ENCODE measurements at regions not wholly inside any gene's neighbourhood (a gene's known extent, or its start where the extent isn't known, plus 50 kb on each side); places are given as distances from the start of the nearest gene placed in this dataset.
A peak's percentile ranks its signal among the peaks of the same experiment; 100 is the strongest.
"Not testable (repeated sequence)": the region's sequence is repeated elsewhere in the genome, so short reads cannot be mapped to it uniquely, and the experiment has no call there.

DNA sequence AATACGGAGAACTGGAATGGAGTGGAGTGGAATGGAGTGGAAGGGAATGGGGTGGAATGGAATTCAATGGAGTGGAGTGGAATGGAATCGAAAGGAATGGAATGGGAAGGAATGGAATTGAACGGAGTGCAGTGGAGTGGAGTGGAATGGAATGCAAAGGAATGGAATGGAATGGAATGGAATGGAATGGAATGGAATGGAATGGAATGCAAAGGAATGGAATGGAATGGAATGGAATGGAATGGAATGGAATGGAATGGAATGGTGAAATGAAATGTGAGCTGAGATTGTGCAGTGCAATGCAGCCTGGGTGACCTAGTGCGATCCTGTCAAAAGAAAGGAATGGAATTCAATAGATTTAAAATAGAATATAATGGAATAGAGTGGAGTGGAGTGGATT lies 357.3 kb upstream of the WSB1 start:
- not testable (repeated sequence) for DNase-seq (ENCODE audit: low spot score)

DNA sequence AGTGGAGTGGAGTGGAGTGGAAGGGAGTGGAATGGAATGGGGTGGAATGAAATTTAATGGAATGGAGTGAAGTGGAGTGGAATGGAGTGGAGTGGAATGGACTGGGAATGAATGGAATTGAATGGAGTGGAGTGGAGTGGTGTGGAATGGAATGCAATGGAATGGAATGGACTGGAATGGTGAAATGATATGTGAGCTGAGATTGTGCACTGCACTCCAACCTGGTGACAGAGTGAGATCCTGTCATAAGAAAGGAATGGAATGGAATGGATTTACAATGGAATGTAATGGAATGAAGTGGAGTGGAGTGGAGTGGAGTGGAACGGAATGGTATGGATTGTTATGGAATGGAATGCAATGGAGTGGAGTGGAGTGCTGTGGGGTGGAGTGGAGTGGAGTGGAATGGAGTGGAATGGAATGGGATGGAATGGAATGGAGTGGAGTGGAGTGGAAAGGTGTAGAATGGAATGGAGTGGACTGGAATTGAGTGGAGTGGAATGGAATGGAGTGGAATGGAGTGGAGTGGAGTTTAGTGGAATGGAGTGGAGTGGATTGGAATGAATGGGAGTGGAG lies 356.1 kb upstream of the WSB1 start:
- DNase-seq (ENCODE audit: low spot score): not testable (repeated sequence)

DNA sequence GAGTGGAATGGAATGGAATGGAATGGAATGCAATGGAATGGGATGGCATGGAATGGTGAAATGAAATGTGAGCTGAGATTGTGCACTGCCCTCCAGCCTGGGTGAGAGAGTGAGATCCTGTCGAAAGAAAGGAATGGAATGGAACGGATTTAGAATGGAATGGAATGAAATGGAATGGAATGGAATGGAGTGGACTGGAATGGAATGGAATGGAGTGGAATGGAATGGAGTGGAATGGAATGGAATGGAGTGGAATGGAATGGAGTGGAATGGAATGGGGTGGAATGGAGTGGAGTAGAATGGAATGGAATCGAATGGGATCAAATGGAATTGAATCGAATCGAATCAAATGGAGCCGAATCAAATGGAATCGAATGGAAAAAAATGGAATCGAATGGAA lies 354.2 kb upstream of the WSB1 start:
- not testable (repeated sequence) for DNase-seq (ENCODE audit: low spot score)

DNA sequence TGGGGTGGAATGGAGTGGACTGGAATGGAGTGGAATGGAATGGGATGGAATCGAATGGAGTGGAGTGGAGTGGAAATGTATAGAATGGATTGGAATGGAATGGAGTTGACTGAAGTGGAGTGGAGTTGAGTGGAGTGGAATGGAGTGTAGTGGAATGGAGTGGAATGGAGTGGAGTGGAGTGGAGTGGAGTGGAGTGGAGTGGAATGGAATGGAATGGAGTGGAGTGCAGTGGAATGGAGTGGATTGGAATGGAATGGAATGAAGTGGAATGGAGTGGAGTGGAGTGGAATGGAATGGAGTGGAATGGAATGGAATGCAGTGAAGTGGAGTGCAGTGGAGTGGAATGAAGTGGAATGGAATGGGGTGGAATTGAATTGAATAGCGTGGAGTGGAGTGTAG lies 353.3 kb upstream of the WSB1 start:
- DNase-seq (ENCODE audit: low spot score): not testable (repeated sequence)

DNA sequence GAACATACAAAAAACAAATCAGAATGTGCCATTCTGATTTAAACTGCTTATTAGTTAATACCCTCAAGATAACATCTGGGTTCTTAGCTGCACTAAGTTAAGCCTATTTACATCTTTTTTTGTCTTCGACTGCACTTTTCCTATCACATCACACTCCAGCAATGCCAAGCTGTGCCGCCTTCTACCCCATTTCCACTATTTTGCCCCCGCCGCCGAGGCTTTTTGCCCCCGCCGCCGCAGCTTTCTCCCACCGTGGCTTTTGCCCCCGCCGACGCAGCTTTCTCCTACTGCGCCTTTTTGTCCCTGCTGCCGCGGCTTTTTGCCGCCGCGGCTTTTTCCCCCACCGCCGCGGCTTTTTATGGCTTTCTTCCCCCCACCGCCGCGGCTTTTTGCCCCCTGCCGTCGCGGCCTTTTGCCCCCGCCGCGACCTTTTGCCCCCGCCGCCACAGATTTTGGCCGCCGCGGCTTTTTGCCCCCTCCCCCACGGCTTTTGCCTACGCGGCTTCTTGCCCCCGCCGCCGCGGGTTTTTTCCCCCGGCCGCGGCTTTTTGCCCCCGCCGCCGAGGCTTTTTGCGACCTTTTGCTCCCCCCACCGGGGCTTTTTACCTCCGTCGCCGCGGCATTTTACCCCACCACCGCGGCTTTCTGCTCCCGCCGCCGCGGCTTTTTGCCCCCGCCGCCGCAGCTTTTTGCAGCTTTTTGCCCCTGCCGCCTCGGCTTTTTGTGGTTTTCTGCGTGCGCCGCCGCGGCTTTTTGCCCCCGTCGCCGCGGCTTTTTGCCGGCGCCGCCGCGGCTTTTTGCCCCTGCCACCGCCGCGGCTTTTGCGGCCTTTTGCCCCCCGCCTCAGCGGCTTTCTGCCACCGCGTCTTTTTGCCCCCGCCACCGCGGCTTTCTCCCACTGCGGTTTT lies 331.4 kb upstream of the WSB1 start:
- no peak for DNase-seq (ENCODE audit: low spot score)

DNA sequence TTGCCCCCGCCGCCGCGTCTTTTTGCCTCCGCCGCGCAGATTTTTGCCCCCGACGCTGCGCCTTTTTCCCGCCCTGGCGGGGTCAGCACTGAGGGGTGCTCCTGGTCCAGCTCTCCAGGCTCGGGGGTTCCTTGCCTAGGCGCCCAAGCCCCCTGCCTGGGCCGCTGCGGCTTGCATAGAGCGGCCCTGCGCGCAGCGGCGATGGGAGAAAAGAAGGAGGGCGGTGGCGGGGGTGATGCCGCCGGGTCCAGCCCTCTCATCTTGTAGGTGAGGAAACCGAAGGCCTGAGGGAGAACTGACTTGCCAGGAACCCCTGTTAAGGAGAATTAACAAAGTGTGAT lies 330.8 kb upstream of the WSB1 start:
- DNase-seq (ENCODE audit: low spot score): no peak

DNA sequence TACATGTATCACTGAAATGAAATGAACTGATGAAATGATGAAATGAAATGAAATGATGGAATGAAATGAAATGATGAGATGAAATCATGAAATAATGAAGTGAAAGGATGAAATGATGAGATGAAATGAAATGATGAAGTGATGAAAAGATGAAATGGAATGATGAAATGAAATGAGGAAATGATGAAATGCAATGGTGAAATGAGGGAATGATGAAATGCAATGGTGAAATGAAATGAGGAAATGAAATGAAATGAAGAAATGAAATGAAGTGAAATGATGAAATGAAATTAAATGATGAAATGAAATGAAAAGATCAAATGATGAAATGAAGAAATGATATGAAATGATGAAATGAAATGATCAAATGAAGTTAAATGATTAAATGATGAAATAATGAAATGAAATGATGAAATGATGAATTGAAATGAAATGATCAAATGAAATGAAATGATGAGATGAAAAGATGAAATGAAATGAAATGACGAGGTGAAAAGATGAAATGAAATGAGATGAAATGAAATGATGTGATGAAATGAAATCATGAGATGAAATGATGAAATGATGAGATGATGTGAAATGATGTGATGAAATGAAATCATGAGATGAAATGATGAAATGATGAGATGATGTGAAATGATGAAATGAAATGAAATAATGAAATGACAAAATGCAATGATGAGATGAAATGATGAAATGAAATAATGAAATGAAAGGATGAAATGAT lies 327.9 kb upstream of the WSB1 start:
- not testable (repeated sequence) for DNase-seq (ENCODE audit: low spot score)

DNA sequence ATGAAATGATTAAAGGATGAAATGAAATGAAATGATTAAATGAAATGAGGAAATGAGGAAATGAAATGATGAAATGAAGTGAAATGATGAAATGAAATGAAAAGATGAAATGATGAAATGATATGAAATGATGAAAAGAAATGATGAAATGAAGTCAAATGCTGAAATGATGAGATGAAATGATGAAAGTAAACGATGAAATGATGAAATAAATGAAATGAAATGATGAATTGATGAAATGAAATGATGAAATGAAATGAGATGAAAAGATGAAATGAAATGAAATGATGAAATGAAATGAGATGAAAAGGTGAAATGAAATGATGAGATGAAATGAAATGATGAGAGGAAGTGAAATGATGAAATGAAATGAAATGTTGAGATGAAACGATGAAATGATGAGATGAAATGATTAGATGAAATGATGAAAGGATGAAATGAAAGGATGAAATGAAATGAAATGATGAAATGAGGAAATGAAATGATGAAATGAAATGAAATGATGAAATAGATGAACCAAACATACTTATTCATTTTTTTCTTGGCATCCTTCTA lies 327.2 kb upstream of the WSB1 start:
- not testable (repeated sequence) for DNase-seq (ENCODE audit: low spot score)

DNA sequence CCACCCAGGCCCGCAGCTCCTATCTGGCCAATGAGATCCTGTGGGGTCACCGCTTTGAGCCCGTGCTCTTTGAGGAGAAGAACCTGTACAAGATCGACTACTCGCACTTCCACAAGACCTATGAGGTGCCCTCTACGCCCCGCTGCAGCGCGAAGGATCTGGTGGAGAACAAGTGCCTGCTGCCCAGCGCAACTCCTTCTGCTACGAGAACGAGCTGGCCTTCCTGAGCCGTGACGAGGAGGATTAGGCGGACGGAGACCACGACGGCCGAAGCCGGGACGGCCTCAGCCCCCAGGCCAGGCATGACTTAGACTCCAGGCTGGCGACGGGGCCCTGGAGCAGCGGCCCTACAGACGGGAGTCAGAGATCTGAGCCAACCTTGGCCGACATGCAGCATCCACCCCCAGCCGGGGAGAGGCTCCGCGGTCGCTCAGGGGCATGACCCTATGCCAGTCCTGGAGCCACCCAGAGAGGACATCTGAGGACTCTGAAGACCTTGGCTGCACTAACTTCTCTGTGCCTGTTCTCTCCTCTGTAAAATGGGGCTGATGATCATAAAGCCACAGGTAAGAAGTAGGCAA lies 312.0 kb upstream of the WSB1 start:
- not testable (repeated sequence) for DNase-seq (ENCODE audit: low spot score)

DNA sequence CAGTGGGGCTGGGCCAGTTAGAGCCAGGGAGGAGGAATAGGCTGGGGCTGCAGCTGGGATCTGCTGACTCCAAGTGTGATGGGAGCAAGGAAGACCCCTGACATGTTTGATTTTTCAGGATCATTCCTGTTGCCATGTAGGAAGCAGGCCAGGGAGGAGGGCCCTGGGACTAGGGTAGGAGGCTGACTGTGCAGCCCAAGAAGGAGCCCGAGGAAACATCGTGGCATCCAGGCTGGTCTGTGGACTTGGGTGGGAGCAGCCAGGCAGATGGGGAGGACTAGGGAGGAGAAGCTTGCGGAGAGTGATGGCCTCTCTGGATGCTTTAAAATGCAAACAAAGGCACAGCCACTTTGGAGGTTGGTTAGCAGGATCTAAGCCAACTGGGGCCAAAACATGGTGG lies 311.4 kb upstream of the WSB1 start:
- DNase-seq (ENCODE audit: low spot score): not testable (repeated sequence)

DNA sequence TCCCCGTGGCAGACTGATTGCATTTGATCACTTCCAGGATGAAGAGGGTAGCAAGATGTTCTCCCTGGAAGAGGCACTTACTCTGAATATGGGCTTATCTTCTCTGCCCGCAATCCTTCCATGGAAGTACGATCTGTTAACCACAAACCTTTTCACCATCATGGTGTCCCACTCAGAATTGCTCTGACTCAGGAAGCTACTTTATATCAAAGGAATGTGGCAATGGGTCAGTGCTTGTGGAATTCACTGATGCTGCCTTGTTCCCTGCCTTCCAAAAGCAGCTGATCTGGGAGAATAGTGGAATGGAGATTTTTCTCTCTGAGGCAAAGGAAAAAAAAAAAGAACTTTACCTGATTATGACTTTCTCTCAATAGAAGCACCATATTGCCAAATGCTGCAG lies 306.1 kb upstream of the WSB1 start:
- peak; percentile 24 for DNase-seq (ENCODE audit: low spot score)

DNA sequence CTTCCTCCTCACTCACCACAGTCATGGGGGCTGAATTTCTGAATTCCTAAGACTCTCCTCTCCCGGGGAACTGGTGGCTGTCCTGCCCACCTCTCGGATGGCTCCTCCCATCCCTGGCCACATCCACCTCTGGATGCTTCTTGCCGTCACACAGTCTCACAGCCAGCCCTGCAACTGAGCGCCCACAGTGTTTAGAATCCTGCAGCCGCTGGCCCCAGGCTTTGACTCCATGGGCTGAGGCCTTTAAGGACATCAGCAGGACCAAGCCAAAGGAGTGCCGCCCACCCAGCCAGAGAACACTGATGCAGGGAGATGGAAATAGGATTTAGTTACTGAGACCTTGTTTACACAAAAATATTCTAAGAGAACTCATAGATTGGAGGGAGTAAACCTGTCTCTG lies 299.3 kb upstream of the WSB1 start:
- not testable (repeated sequence) for DNase-seq (ENCODE audit: low spot score)

DNA sequence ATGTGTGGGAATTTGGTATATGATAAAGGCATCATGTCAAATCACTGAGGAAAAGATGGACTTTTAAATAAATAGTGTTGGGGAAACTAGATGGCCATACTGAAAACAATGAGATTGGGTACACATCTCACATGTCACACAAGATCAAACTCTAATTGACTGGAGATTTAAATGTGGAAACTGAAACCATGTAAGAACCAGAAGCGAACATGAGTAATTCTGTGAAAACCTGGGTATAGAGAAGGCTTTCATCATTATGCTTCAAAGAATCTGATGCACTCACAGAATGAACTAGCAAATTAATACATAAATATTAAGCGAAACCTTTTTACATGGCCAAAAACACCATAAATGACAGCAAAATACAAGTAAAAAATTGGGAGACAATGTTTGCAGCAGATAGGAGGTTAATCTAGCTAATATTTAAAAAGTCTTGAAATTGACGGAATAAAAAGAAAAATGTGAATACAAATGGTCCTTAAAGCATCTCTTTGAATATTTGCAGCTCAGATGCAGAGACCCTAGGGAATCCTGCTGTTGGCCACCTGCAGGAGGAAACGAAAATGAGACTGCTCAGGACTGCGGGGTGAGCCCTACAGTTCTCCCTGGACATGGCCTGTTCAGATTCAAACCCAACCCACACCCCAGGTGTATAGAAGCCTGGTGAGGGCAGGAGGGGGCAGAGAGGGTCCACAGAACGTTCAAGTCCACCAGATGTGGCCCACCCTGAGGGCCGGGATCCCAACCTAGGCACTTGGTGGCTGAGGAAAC lies 297.6 kb upstream of the WSB1 start:
- DNase-seq (ENCODE audit: low spot score): not testable (repeated sequence)

DNA sequence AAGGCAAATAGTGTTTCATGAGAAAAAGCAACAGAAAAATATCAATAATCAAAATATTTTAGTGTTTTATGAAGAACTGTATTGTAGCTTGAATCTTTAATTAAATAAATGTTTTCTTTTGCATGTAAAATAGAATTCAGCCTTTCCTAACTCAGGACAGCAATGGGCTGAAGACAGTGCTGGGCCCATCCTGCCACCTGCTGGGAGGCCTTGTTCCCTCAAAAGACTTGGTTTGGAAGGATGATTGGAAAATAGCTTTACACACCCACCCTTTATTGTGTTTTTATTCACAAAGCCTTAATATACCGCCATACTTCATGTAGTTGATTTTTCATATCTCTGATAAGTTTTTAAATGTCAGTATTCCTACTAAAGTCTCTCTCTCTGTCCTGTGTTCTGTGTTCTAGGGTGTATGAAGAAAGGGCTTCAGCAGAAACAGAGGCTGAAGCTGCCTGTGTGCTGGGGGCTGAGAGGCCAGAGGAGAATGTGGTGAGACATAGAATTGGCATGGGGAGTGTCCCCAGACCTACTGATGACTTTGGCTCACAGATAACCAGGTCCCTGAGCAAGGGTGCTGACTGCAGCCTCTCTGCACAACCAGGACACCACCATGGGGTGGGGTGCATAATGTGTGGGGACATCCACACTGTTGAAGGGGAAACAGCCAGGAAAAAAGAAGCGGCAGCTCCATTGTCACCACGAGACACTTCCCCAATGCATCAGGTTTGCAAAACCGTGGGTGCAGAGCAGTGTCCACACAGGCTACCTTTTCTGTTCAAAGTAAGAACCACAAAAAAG lies 286.0 kb upstream of the WSB1 start:
- DNase-seq (ENCODE audit: low spot score): not testable (repeated sequence)

DNA sequence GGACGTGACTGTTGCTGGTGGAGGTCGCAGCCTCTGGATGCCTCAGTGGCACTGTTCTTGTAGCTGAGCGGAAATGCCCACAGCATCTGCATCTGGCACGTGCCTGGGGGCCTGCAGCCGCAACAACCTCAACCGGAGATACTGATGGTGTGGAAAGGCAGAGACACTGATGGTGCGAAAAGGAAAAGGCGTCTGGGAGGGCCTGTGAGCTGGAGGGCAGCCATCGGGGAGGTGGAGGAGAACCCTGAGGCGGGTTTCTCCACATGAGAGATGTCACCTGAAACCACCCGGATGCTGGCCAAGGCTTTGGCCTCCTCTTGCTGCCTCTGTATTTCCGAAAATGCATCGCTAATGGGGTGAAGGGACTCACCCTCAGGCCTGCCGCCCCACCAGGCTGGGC lies 284.8 kb upstream of the WSB1 start:
- no peak for DNase-seq (ENCODE audit: low spot score)

DNA sequence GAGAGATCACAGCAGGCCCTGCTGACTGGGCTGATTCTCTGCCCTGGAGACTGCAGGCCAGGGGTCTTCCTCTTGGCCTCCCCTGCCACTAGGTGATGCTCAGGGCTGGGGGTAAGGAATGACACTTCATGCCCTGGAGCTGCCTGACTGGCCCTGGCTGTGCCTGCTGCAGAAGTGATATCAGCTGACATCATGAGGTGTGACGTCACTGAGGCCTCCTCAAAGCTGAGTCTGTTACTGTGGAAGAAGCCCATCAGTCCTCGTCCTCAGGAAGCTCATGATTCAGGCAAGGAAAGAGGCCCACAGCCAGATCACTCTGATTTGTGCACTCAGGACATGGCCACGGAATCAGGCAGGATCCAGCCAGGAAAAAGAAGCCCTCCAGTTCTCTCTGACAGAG lies 283.8 kb upstream of the WSB1 start:
- DNase-seq (ENCODE audit: low spot score): not testable (repeated sequence)

DNA sequence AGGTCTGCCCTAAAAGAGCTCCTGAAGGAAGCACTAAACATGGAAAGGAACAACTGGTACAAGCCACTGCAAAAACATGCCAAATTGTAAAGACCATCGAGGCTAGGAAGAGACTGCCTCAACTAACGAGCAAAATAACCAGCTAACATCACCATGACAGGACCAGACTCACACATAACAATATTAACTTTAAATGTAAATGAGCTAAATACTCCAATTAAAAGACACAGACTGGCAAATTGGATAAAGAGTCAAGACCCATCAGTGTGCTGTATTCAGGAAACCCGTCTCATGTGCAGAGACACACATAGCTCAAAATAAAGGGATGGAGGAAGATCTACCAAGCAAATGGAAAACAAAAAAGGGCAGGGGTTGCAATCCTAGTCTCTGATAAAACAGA lies 263.4 kb upstream of the WSB1 start:
- not testable (repeated sequence) for DNase-seq (ENCODE audit: low spot score)

DNA sequence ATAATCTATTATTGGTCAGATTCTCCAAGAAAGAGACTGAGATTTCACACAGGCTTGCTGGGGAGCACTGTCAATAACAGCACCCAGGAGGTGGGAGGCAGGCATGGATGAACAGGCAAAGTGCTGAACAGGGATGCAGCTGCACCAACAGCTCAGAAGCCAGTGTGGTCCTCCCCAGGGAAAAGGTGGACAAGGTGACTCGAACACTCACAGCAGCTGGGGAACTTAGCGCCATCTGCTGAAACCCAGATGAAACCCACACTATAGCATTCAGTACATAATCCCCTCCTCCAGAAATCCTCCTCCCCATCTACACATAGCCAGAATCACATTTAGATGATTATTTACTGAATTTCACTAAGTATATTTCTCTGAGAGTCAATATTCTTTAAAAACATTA lies 255.2 kb upstream of the WSB1 start:
- peak; percentile 37 for DNase-seq (ENCODE audit: low spot score)

DNA sequence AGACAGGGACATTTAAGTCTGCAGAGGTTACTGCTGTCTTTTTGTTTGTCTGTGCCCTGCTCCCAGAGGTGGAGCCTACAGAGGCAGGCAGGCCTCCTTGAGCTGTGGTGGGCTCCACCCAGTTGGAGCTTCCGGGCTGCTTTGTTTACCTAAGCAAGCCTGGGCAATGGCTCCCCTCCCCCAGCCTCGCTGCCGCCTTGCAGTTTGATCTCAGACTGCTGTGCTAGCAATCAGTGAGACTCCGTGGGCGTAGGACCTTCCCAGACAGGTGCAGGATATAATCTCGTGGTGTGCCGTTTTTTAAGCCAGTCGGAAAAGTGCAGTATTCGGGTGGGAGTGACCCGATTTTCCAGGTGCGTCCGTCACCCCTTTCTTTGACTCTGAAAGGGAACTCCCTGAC lies 248.9 kb upstream of the WSB1 start:
- DNase-seq (ENCODE audit: low spot score): not testable (repeated sequence)

DNA sequence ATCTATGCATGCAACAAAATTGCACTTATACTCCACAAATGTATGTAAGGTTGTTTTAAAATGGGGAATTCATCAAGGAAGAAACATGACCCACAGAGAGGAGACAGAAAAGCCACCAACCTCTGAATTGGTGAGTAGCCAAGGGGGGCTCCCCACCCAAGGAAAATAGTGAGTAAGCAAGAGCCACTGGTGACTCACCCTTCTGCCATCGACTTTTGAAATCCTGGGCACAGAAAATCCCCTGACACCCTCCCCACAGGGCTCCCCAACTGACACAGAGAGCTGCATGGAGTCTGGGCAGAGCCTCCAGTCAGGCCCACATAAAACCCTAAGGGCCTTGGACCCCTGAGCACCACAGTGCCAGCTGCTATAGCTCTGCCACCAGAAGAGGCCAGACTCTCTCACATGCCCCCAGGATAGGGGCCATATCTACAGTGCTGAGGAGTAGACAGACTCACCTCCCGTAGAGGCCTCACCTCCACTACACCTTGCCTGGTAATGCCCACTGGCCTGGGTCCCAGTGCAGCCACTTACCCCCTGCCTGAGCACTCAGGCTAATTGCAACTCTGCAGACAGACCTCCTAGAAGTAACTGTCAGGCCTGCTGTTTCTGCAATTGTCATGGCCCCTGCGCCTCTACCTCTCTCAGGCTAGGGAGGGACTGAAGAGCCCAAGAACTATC lies 244.7 kb upstream of the WSB1 start:
- peak; percentile 46 for DNase-seq (ENCODE audit: low spot score)
